Loucy (cell line): ENCODE measurements at regions not wholly inside any gene's neighbourhood (a gene's known extent, or its start where the extent isn't known, plus 50 kb on each side); places are given as distances from the start of the nearest gene placed in this dataset.

Experiments used
- CTCF ChIP-seq: fragments of 200-600 bp; sonication (generic); conservative IDR thresholded peaks from 2 replicates; pipeline ENCODE4 v1.5.1; 2014; ENCODE audit warnings: mild to moderate bottlenecking, antibody characterized with exemption, low read length
- EZH2phosphoT487 ChIP-seq: fragments of 200-600 bp; IDR thresholded peaks from 2 replicates; pipeline ENCODE4 v1.6.1; 2018; ENCODE audit warnings: antibody characterized with exemption, mild to moderate bottlenecking, moderate library complexity, borderline replicate concordance

GRCh38 chr6:40819182-40819834, 219.7 kb downstream of the UNC5CL start:
- TF ChIP-seq CTCF (no peak), EZH2phosphoT487 (no peak)
